ENCODE measurements at regions not wholly inside any gene's neighbourhood (a gene's known extent, or its start where the extent isn't known, plus 50 kb on each side); places are given as distances from the start of the nearest gene placed in this dataset.

- TF ChIP-seq EGR1 (IDR thresholded peaks at IDR 0.05; ENCODE audit: low read depth in 2 of 2) (no peak), CTCF (IDR thresholded peaks at IDR 0.05; ENCODE audit: low read depth, low read length, missing input control) (no peak), REST (IDR thresholded peaks at IDR 0.05) (no peak), TAF1 (conservative IDR thresholded peaks at IDR 0.05) (no peak)
- TF ChIP-seq, protein P1, sequence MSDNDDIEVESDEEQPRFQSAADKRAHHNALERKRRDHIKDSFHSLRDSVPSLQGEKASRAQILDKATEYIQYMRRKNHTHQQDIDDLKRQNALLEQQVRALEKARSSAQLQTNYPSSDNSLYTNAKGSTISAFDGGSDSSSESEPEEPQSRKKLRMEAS (IDR thresholded peaks at IDR 0.05) = no peak
Measured at GRCh38 chr17:31591924-31592323, 200.4 kb downstream of the RAB11FIP4 start.

Measured in liver (tissue), 3 donors.